ENCODE measurements at regions not wholly inside any gene's neighbourhood (a gene's known extent, or its start where the extent isn't known, plus 50 kb on each side); places are given as distances from the start of the nearest gene placed in this dataset.

- TF ChIP-seq EZH2 (IDR thresholded peaks at IDR 0.05; ENCODE audit: low read length, missing control alignments) (no peak), CTCF (conservative IDR thresholded peaks at IDR 0.05 in 1 of 2, IDR thresholded peaks at IDR 0.05 in 1 of 2; ENCODE audit: low read depth in 1 of 2, low read length in 2 of 2) (no peak)
- H3K36me3 ChIP-seq (ENCODE audit: control insufficient read depth, insufficient read depth, low read length): no peaks in the 10 kb centered on the region
- H3K4me3 ChIP-seq (replicated peaks in 1 of 4; ENCODE audit: control extremely low read depth in 1 of 4, insufficient read depth in 1 of 4, low read depth in 3 of 4, low read length in 4 of 4): no peak overlapping the region
- H3K4me2 ChIP-seq (ENCODE audit: extremely low read depth, insufficient read depth, low read length): no peak overlapping the region
- no peak for DNase-seq (ENCODE audit: low read depth in 2 of 2)
- H3K27me3 ChIP-seq (ENCODE audit: control insufficient read depth, insufficient read depth, low read length): no peaks in the 10 kb centered on the region
- H4K20me1 ChIP-seq (ENCODE audit: control insufficient read depth, extremely low read depth, insufficient read depth, low read length): no peaks in the 10 kb centered on the region
- no peak overlapping the region for H3K9ac ChIP-seq (ENCODE audit: insufficient read depth, low read length)
- H3K27ac ChIP-seq (ENCODE audit: insufficient read depth, low read length): no peak overlapping the region
- no peak overlapping the region for H2AFZ ChIP-seq (ENCODE audit: low read length)
- H3K4me1 ChIP-seq (ENCODE audit: control insufficient read depth, extremely low read depth, insufficient read depth, low read length): no peaks in the 10 kb centered on the region
- no peaks in the 10 kb centered on the region for H3K9me3 ChIP-seq (ENCODE audit: control insufficient read depth, insufficient read depth, low read depth, low read length)
- H3K79me2 ChIP-seq (ENCODE audit: control insufficient read depth, insufficient read depth, low read length): no peaks in the 10 kb centered on the region
These were observed 1090.0 kb upstream of the ZEB2 start for GRCh38 chr2:145609951-145610350.

GRCh38 chr2:145601361-145601925 lies 1081.5 kb upstream of the ZEB2 start:
- H3K79me2 ChIP-seq (ENCODE audit: control insufficient read depth, insufficient read depth, low read length): no peaks in the 10 kb centered on the region
- no peaks in the 10 kb centered on the region for H4K20me1 ChIP-seq (ENCODE audit: control insufficient read depth, extremely low read depth, insufficient read depth, low read length)
- no peak overlapping the region for H3K27ac ChIP-seq (ENCODE audit: insufficient read depth, low read length)
- H2AFZ ChIP-seq (ENCODE audit: low read length): no peak overlapping the region
- no peak overlapping the region for H3K4me3 ChIP-seq (replicated peaks in 1 of 4; ENCODE audit: control extremely low read depth in 1 of 4, insufficient read depth in 1 of 4, low read depth in 3 of 4, low read length in 4 of 4)
- no peak for DNase-seq (ENCODE audit: low read depth in 2 of 2)
- H3K4me2 ChIP-seq (ENCODE audit: extremely low read depth, insufficient read depth, low read length): no peak overlapping the region
- H3K4me1 ChIP-seq (ENCODE audit: control insufficient read depth, extremely low read depth, insufficient read depth, low read length): peaks cover 6% of the 10 kb centered on the region
- no peak overlapping the region for H3K9ac ChIP-seq (ENCODE audit: insufficient read depth, low read length)
- no peaks in the 10 kb centered on the region for H3K9me3 ChIP-seq (ENCODE audit: control insufficient read depth, insufficient read depth, low read depth, low read length)
- H3K27me3 ChIP-seq (ENCODE audit: control insufficient read depth, insufficient read depth, low read length): no peaks in the 10 kb centered on the region
- no peaks in the 10 kb centered on the region for H3K36me3 ChIP-seq (ENCODE audit: control insufficient read depth, insufficient read depth, low read length)
- TF ChIP-seq CTCF (conservative IDR thresholded peaks at IDR 0.05 in 1 of 2, IDR thresholded peaks at IDR 0.05 in 1 of 2; ENCODE audit: low read depth in 1 of 2, low read length in 2 of 2): no peak
- TF ChIP-seq EZH2 (IDR thresholded peaks at IDR 0.05; ENCODE audit: low read length, missing control alignments): no peak

DNA sequence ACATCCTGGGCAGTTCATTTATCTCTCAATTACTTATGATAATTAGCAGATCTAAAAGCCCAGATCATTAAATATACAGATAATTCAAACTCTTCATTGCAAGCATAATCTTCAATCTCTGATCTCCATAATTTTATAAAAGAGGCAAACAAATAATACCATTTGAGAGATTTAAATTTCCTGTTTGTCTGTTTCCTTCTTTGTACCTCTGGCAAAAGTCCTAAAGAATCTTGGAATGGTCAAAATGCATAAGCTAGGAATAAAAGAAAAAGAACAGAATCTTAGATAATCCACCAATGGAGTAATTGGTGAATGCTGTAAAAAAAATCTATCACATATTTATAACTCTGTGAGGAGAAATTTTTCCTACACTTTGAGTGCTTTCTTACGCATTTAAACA lies 1080.9 kb upstream of the ZEB2 start:
- no peaks in the 10 kb centered on the region for H3K36me3 ChIP-seq (ENCODE audit: control insufficient read depth, insufficient read depth, low read length)
- H3K9ac ChIP-seq (ENCODE audit: insufficient read depth, low read length): no peak overlapping the region
- DNase-seq (ENCODE audit: low read depth in 2 of 2): no peak
- H3K4me1 ChIP-seq (ENCODE audit: control insufficient read depth, extremely low read depth, insufficient read depth, low read length): peaks cover 6% of the 10 kb centered on the region
- no peak overlapping the region for H2AFZ ChIP-seq (ENCODE audit: low read length)
- no peaks in the 10 kb centered on the region for H4K20me1 ChIP-seq (ENCODE audit: control insufficient read depth, extremely low read depth, insufficient read depth, low read length)
- H3K9me3 ChIP-seq (ENCODE audit: control insufficient read depth, insufficient read depth, low read depth, low read length): no peaks in the 10 kb centered on the region
- no peak for TF ChIP-seq EZH2 (IDR thresholded peaks at IDR 0.05; ENCODE audit: low read length, missing control alignments)
- TF ChIP-seq CTCF (conservative IDR thresholded peaks at IDR 0.05 in 1 of 2, IDR thresholded peaks at IDR 0.05 in 1 of 2; ENCODE audit: low read depth in 1 of 2, low read length in 2 of 2): no peak
- no peak overlapping the region for H3K4me2 ChIP-seq (ENCODE audit: extremely low read depth, insufficient read depth, low read length)
- H3K79me2 ChIP-seq (ENCODE audit: control insufficient read depth, insufficient read depth, low read length): no peaks in the 10 kb centered on the region
- H3K27ac ChIP-seq (ENCODE audit: insufficient read depth, low read length): no peak overlapping the region
- H3K4me3 ChIP-seq (replicated peaks in 1 of 4; ENCODE audit: control extremely low read depth in 1 of 4, insufficient read depth in 1 of 4, low read depth in 3 of 4, low read length in 4 of 4): no peak overlapping the region
- no peaks in the 10 kb centered on the region for H3K27me3 ChIP-seq (ENCODE audit: control insufficient read depth, insufficient read depth, low read length)

Data from fibroblast of lung (primary cell).